ENCODE measurements at regions not wholly inside any gene's neighbourhood (a gene's known extent, or its start where the extent isn't known, plus 50 kb on each side); places are given as distances from the start of the nearest gene placed in this dataset.

DNA sequence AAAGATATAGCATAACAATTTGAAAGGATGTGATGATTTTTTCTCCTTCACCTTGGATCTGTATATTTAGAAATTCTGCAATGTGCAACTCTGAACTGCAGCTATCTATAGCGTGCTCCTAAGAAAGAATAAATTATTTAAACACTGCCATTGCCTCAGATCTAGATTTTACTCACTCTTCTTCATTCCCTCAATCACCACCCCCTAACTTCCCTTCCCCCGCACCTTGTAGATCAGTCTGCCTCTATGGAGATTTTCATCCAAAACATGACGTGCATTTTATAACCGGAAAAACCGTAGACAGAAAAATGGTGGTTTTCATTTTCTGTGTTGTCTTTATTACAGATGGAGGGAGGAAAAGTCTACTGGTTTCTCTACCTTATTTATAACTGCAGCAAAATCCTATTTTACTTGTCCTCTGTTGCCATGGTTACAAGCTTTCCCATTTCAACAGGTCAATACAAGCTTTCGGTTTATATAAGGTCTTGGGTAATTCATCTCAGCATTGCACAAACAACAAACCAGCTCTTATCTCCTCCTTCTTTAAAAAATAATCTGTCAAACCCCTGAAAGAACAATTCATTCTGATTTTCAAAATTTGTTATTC, 480.0 kb downstream of the TAF11L14 start:
- TF ChIP-seq, protein P1, sequence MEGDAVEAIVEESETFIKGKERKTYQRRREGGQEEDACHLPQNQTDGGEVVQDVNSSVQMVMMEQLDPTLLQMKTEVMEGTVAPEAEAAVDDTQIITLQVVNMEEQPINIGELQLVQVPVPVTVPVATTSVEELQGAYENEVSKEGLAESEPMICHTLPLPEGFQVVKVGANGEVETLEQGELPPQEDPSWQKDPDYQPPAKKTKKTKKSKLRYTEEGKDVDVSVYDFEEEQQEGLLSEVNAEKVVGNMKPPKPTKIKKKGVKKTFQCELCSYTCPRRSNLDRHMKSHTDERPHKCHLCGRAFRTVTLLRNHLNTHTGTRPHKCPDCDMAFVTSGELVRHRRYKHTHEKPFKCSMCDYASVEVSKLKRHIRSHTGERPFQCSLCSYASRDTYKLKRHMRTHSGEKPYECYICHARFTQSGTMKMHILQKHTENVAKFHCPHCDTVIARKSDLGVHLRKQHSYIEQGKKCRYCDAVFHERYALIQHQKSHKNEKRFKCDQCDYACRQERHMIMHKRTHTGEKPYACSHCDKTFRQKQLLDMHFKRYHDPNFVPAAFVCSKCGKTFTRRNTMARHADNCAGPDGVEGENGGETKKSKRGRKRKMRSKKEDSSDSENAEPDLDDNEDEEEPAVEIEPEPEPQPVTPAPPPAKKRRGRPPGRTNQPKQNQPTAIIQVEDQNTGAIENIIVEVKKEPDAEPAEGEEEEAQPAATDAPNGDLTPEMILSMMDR (IDR thresholded peaks at IDR 0.05; ENCODE audit: borderline replicate concordance, insufficient read depth, low read depth, low read length) = no peak
- no peak overlapping the region for H3K4me3 ChIP-seq (ENCODE audit: low read depth, low read length)

- TF ChIP-seq, protein P1 (IDR thresholded peaks at IDR 0.05; ENCODE audit: borderline replicate concordance, insufficient read depth, low read depth, low read length) = no peak
Measured at GRCh38 chr5:18117968-18118367, 483.7 kb downstream of the TAF11L14 start.

GRCh38 chr5:18119156-18119785, 485.0 kb downstream of the TAF11L14 start:
- TF ChIP-seq, protein P1 (IDR thresholded peaks at IDR 0.05; ENCODE audit: borderline replicate concordance, insufficient read depth, low read depth, low read length) = no peak
- no peak overlapping the region for H3K4me3 ChIP-seq (ENCODE audit: low read depth, low read length)

More at GRCh38 chr5:18117968-18118367, 483.7 kb downstream of the TAF11L14 start:
- no peak overlapping the region for H3K4me3 ChIP-seq (ENCODE audit: low read depth, low read length)

GRCh38 chr5:18141222-18141621, 507.0 kb downstream of the TAF11L14 start:
- H3K4me3 ChIP-seq (ENCODE audit: low read depth, low read length) = no peak overlapping the region
- TF ChIP-seq, protein P1 (IDR thresholded peaks at IDR 0.05; ENCODE audit: borderline replicate concordance, insufficient read depth, low read depth, low read length) = no peak

DNA sequence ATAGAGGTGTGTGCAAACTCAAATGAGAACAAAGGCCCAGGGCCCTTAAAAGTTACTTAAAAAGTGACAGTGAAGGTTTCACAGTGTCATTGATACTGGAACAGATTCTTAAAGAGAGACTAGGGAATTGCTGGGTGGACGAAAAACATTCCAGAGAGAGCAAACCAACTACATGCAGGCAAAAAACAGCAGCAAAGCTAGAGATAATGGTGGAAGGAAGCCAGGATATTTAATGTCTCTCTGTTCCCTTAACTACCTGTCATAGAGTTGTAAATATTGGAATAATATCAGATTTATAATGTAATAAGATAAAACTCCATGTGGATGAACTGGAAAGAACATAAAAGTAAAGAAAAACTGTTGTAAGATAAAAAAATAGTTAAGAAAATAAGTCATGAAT, 508.6 kb downstream of the TAF11L14 start:
- no peak overlapping the region for H3K4me3 ChIP-seq (ENCODE audit: low read depth, low read length)
- TF ChIP-seq, protein P1 (IDR thresholded peaks at IDR 0.05; ENCODE audit: borderline replicate concordance, insufficient read depth, low read depth, low read length) = no peak

DNA sequence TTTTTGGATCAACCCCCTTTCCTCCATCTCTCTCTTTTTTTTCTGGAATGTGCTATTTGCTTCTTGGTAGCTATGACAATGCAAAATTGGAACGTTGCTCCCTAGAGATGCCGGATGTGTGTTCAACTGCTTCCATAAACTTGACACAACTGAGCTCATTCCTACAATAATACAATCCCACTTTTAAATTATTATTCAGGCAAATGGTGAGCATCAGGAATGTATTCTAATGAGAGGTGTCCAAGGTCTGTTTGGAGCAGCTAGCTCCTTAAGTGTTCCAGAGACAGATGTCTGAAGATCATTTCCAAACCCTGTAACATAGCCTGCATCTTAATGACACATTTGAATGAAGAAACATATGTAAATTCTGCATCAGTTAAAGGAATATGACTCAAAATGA, 518.4 kb downstream of the TAF11L14 start:
- TF ChIP-seq, protein P1 (IDR thresholded peaks at IDR 0.05; ENCODE audit: borderline replicate concordance, insufficient read depth, low read depth, low read length) = no peak
- no peak overlapping the region for H3K4me3 ChIP-seq (ENCODE audit: low read depth, low read length)

GRCh38 chr5:18158166-18158565, 523.9 kb downstream of the TAF11L14 start:
- H3K4me3 ChIP-seq (ENCODE audit: low read depth, low read length) = no peak overlapping the region
- TF ChIP-seq, protein P1 (IDR thresholded peaks at IDR 0.05; ENCODE audit: borderline replicate concordance, insufficient read depth, low read depth, low read length) = no peak

Data from GM12875 (cell line).